Right lobe of liver (tissue), 6 donors: ENCODE measurements at regions not wholly inside any gene's neighbourhood (a gene's known extent, or its start where the extent isn't known, plus 50 kb on each side); places are given as distances from the start of the nearest gene placed in this dataset.

Experiments used
- ATAC-seq, 4 donors: fragments of 200-7000 bp; cut with Tn5 transposase; one replicate each; pipeline ENCODE4 v1.9.1; 2020; ENCODE audit warnings: mild to moderate bottlenecking in 4 of 4, moderate library complexity in 4 of 4
- DNase-seq, 3 donors: peaks; one replicate each; pipeline ENCODE4 v3.0.0-alpha.2; 2020
- H3K27ac ChIP-seq, 3 donors: fragments of 200-600 bp; one replicate each; pipeline ENCODE4 v1.8.0; 2022
- H3K27me3 ChIP-seq, 2 donors: fragments of 200-600 bp; one replicate each; pipeline ENCODE4 v1.8.0; 2022
- H3K36me3 ChIP-seq, 4 donors: fragments of 200-600 bp; sonication (generic) in 1 of 4; one replicate each; pipeline versions ENCODE4 v1.5.1 to v1.8.0; 2017 to 2022; ENCODE audit warnings: control low read depth in 1 of 4
- H3K4me1 ChIP-seq, 4 donors: fragments of 200-600 bp; sonication (generic) in 1 of 4; one replicate each; pipeline versions ENCODE4 v1.5.1 to v1.8.0; 2017 to 2022; ENCODE audit warnings: control low read depth in 1 of 4
- H3K4me3 ChIP-seq, 3 donors: fragments of 200-600 bp; one replicate each; pipeline ENCODE4 v1.8.0; 2022
- H3K9me3 ChIP-seq, 4 donors: fragments of 200-600 bp; sonication (generic) in 1 of 4; one replicate each; pipeline versions ENCODE4 v1.5.1 to v1.8.0; 2017 to 2022; ENCODE audit warnings: control low read depth in 1 of 4
- CTCF ChIP-seq, 4 donors: fragments of 200-600 bp in 3 of 4; fragments of 450-650 bp in 1 of 4; IDR thresholded peaks; one replicate each; pipeline versions ENCODE4 v1.5.1 to v1.8.0; 2016 to 2022; ENCODE audit warnings: antibody characterized with exemption in 4 of 4, mild to moderate bottlenecking in 2 of 4
- POLR2A ChIP-seq: fragments of 450-650 bp; IDR thresholded peaks from one replicate; pipeline ENCODE4 v1.6.1; 2017; ENCODE audit warnings: antibody characterized with exemption, mild to moderate bottlenecking
- WGBS: methylation state at CpG from one replicate; pipeline ENCODE4 v1.1.6; 2018; ENCODE audit warnings: low coverage, low lambda C conversion rate; ENCODE audit not compliant: insufficient coverage; ENCODE audit errors: missing lambda C conversion rate; 5-methylcytosine and 5-hydroxymethylcytosine counted together
- intact Hi-C, 2 donors: fragments of 100-400 bp; cut with DNase I; formaldehyde crosslinking; loops; one replicate each; pipeline versions ENCODE4 v1.11.2 to v1.14.1; 2022
- donor health status: DM: no; HTN: yes; CAD: no.
- donor health status: DM: no; HTN: no; CAD: no.
- donor health status: DM: no; HTN: no; CAD: no.
- donor health status: DM: no; HTN: yes; CAD: no.
- donor health status: DM: no; HTN: yes; CAD: no.

DNA sequence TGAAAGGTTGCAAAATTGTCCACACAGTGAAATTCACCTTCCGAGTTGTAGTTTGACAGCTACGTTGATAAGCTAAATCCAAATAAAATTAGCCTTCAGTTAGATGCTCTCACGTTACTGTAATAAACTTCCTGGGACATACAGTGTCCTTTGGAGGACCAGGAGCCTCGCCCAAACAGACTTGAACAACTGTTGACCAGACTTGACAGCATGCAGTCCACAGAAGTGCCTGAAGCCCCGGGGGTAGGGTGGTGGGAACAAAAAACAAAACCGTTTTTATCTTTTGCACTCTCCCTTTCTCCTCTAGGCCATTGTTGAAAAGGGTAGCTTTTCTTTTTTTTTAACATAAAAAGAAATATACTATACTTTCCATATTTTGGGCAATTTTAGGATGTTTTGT lies 172.8 kb upstream of the SAMSN1 start:
- no peaks in the 10 kb centered on the region for H3K9me3 ChIP-seq
- DNase-seq (no peak), ATAC-seq (no peak)
- TF ChIP-seq POLR2A (no peak), CTCF (IDR thresholded peaks at IDR 0.05) (no peak)
- intact Hi-C loops: no loop called here
- no peaks in the 10 kb centered on the region for H3K36me3 ChIP-seq
- H3K27ac ChIP-seq: no peak overlapping the region
- WGBS: 50% methylated on average over 6 of the region's 6 CpGs
- H3K4me1 ChIP-seq: no peaks in the 10 kb centered on the region
- H3K27me3 ChIP-seq: no peaks in the 10 kb centered on the region
- no peak overlapping the region for H3K4me3 ChIP-seq

DNA sequence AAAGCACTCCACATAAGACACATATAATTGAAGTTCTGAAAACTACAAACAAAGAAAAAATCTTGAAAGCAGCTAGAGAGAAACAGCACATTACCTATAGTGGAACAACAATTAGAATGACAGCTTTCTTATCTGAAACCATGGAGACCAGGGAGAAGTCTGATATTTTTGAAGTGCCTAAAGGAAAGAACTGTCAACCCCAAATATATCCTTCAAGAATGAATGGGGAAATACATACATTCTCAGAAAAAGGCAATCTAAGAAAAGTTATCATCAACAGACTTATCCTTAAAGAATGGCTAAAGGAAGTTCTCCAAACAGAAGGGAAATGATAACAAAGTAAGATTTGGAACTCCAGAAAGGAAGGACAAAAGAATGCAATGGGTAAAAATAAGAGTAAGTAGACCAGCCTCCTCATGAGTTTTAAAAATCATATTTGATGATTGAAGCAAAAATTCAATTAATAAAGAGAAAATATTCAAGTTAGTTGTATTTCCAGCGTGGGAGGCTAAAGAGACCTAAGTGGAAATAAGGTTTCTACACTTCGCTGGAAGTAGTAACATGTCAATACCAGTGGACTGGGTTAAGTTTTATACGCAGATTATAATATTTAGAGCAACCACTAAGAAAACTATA lies 170.8 kb upstream of the SAMSN1 start:
- DNase-seq (no peak), ATAC-seq (no peak)
- no peak for TF ChIP-seq CTCF (IDR thresholded peaks at IDR 0.05)
- no peak for TF ChIP-seq POLR2A
- Histone ChIP-seq H3K27ac (no peak overlapping the region), H3K4me3 (no peak overlapping the region), H3K36me3 (no peaks in the 10 kb centered on the region), H3K9me3 (no peaks in the 10 kb centered on the region), H3K27me3 (no peaks in the 10 kb centered on the region), H3K4me1 (no peaks in the 10 kb centered on the region)
- intact Hi-C loops: no loop called here
- WGBS: 59% methylated on average over 3 of the region's 3 CpGs

DNA sequence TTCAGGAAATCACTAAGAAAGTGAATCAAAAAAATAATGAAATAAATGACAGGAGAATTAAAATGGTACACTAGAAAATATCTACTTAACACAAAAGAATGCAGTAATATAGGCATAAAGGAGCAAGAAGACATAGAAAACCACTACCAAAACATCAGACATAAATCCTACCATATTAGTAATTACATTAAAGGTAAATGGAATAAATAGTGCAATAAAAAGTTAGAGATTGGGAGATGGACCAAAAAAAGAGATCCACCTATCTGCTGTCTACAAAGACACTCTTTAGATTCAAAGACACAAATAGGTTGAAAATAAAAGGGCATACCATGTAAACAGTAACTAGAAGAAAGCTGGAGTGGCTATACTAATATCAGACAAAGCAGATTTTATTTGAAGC lies 167.0 kb upstream of the SAMSN1 start:
- no peak for TF ChIP-seq CTCF (IDR thresholded peaks at IDR 0.05)
- TF ChIP-seq POLR2A: no peak
- Histone ChIP-seq H3K4me1 (no peaks in the 10 kb centered on the region), H3K36me3 (no peaks in the 10 kb centered on the region), H3K4me3 (no peak overlapping the region), H3K27ac (no peak overlapping the region), H3K9me3 (no peaks in the 10 kb centered on the region), H3K27me3 (no peaks in the 10 kb centered on the region)
- DNase-seq (no peak), ATAC-seq (no peak)
- intact Hi-C loops: no loop called here

DNA sequence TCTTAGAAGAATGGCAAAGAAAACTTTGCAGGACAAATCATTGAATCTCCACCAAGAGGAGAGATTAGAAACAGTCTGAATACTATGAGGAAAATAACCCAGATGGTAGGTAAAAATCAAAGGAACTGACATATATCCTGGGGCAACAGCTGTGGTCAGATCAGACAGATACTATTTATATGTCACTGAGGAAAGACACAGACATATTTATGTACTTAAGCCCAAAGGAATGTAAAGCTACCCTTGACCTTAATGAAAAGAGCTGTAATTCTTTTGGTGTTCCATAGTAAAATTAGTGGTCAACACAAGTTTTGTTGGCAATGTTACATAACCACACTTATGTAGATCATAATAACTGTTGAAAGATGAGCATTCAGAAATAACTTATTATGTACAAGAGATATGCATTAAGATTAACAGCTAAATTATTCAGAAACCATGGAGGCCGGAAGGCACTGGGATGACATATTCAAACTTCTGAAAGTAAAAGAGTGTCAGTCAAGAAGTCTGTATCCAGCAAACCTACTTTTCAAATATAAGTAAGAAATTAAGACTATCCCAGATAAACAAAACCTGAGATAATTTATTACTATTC lies 166.1 kb upstream of the SAMSN1 start:
- TF ChIP-seq POLR2A: no peak
- no peak for TF ChIP-seq CTCF (IDR thresholded peaks at IDR 0.05)
- ATAC-seq: no peak
- 80% methylated on average over 1 of the region's 1 CpG for WGBS

More for the DNA sequence above, 166.1 kb upstream of the SAMSN1 start:
- H3K4me3 ChIP-seq: no peak overlapping the region
- H3K27ac ChIP-seq: no peak overlapping the region
- DNase-seq: no peak
- H3K36me3 ChIP-seq: no peaks in the 10 kb centered on the region
- H3K27me3 ChIP-seq: no peaks in the 10 kb centered on the region
- H3K4me1 ChIP-seq: no peaks in the 10 kb centered on the region
- H3K9me3 ChIP-seq: no peaks in the 10 kb centered on the region
- intact Hi-C loops: no loop called here
